SHP77 treated with DMSO at 0.1 percent for 48 hours (cell line): ENCODE measurements at regions not wholly inside any gene's neighbourhood (a gene's known extent, or its start where the extent isn't known, plus 50 kb on each side); places are given as distances from the start of the nearest gene placed in this dataset.

Source experiments
- DNase-seq: peaks from one replicate; lab custom pipeline; 2025; lab: John Stamatoyannopoulos, UW

DNA sequence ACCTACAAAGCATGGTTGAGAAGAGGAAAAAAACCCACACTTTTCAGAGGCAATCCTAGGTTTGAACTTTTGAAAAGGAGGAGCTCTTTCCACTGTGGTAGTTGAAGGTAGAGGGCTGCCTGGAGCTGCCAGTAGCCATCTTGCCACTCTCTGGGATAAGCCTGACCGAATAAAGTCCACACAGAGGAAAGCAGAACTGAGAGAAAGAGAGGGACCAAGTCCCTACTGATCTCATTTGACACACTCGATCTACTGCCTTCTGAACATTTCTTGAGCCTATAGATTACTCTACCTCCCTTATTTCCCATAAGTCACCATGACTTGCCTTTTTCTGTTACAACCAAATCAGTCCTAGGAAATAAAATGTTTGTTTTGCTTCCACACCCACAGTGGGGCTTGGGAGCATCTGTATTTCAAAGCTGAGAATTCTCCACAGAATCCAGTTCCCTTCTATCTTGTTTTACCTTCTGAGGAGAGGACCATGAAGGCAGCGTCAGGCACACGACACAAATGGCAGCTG lies 147.0 kb upstream of the PTPRK start:
- DNase-seq: no peak

DNA sequence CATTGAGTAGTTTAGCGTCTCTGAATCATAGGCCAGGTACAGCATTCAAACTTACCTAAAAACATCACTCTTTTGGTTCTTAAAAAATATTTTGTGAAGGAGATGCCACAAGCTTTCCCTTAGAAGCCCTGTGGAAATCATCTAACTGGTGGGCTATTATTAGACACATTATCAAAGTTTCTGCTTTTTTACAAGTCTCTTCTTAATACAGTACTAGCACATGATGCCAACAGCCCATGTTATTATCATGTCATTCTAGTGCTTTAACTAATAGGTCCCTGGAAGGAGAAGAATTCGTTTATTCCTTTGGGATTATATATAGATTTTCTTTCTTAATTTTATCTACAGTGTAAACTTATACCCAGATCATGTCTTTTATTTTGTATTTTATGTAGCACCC lies 146.0 kb upstream of the PTPRK start:
- no peak for DNase-seq

DNA sequence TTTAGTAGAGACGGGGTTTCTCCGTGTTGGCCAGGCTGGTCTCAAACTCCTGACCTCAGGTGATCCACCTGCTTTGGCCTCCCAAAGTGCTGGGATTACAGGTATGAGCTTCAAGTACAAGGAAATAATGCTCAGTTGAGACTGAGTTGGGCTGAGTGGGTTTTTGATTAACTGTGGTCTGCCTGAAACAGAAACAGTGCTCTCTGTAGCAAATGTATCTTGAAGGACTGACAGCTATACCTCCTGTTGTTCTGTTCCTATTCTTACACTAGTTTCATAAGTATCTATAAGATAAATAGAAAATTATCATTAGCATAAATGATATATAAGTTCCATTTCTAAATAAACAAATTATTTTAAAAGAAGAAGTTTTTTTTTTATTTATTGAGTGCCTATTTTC lies 142.8 kb upstream of the PTPRK start:
- DNase-seq: no peak

DNA sequence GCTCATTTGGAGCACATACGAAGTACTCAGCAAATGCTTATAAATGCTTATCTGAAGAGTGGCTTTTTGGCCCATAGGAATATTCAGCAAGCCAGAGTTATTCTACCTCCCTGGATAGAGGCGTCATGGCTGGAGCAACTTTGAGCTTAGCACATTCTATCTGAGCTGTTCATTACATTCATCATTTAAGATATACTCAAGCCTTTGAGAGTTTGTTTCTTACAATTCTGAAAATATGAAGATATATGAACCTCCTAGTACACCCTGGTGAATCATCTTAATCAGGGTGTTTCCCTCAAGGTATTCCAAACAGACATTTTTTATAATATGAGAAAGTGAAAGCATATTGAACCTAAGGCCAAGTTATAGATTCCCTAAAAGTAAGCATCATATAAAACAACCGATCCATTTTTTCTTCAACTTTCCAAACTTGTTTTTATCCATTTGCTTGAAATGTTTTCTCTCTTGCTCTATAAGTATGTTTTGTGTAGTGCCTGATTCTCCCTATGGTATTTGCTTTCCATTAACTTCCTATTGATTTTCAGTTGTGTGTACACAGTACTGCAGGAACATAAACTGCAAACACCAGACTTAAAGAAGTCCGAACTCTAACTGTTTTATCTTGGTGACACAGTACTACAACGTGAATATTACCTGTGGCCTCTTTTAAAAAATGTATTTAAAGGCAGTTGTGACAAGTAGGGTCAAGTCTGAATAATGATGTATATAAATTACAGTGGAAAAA lies 139.7 kb upstream of the PTPRK start:
- no peak for DNase-seq

DNA sequence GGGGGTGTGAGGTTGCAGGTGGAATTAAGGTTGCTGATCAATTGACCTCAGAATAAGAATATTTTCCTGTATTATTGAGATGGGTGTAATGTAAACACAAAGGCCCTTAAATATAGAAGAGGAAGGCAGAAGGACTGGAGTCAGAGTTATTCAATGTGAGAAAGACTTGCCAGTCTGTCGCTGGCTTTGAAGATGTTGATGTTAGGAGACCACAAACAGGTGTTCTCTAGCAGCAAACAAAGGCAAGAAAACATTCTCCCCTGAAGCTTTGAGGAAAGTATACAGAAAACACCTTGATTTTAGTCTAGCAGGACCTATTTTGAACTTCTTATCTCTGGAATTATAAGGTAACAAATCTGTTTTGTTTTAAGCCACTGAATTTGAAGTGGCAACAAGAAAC lies 138.9 kb upstream of the PTPRK start:
- DNase-seq: no peak

DNA sequence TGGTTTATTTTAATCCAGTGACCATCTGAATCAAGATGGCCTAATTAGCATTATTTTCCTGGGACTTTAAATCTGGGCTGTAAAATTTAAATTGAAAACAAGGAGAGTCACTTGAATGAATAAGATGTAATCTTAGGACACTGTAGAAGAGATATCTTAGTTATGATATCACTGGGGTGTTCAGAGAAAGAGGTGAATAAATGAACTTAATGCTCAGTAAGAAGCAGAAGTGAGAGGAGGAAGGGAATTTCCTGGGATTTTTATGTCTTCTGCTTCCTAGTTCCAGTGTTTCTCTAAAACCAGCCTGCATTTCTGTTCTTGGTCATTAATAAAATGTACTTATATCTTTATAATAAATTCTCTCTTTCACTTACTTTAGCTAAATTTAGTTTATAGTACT lies 136.8 kb upstream of the PTPRK start:
- no peak for DNase-seq

DNA sequence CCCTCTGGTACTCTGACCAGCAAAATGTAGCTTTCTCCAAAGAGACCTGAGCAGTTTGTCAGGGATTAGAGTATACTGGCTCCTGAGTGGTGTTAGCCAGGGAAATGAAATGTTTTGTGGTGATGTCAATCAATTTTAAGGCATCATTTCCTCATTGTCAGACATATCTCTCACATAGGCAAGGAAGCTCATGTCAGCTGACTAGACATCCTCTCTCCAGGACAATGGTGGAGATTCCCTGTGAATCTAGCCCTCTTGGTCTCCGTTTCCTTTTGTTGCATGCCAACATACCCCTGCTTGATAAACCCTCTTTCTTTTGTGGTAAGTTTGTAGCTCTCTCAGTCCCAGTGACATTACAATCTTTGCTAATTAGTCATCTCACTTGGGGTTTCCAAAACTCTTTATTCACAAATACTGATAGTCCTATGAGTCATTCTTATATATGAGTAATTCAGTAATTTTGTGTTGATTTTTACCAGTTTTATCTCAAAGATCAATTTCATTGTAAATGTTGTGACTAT lies 135.6 kb upstream of the PTPRK start:
- no peak for DNase-seq

DNA sequence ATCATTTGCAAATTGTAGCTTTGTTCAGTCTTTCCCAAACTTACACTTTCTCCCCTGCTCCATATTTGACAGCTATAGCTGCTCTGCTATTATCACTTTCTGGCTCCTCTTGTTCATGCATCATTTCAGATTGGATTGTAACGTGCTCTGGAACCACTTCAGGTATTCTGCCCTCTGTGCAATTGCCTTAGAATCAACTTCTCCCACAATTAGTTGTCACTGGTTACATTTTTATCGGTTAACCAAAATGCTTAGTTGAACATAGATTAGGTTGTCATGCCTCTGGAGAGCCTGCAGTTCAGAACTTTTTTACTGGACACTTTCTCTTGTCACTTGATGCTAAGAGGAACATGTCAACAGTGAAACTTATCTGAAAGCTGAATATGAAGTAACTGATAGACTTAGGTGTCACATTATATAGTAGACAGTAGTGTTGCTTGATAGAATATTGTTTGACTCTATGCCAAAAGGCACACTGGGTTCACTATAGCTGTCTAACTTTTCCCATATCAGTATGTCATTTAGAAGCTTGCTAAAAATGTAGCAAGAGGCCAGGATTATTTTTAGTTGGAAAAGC lies 127.7 kb upstream of the PTPRK start:
- no peak for DNase-seq

DNA sequence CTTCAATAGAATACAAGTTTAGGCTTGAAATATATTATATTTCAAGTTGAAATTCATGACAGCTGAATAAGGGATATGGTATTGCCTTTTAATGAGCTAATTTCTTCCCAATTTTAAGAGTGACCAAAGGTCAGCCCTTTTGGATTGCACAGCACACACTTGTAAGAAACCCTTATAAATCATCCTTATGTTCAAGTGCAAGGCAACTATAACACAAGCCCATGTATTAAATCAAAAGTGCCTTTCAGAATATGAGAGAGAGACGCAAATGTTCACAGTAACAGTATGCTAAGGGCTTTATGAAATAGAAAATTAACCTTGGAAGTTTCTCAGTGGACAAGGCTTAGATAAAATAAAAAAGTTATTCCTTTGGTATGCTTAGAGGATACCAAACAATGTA lies 121.7 kb upstream of the PTPRK start:
- DNase-seq: no peak

DNA sequence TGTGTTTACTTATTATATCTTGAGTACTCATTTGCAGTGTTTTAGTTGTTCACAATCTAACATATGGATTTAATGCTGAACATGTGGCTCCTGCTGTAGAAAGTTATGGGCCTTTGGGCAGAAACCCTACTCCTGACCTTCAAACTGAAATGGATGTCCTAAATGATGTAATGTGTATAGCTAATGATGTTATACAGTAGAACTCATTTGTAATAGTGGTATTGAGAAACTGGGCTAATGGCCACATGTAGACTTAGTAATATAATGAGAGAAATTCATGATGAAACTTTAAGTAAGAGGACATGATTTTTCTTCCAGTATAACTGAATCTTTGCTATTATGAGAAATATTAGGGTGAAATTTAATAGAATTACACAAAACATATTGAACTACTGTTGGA lies 121.3 kb upstream of the PTPRK start:
- DNase-seq: no peak

DNA sequence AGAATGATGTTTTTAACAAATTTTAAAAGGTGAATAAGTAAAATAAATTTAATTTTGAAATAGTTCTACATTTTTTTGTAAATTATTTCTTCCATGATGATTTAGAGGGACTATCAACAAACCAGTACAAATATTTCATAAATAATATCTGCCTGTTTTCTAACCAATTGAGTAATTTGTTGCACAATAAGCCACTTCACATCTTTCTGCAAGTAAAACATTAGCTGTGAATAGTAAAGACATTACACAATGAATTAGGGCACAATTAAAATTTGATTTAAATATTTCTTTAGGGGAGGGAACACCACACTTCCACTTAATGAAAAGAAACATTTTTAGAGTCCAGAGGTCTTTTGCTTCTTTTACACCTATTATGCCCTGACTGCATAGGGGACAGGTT lies 118.4 kb upstream of the PTPRK start:
- no peak for DNase-seq

DNA sequence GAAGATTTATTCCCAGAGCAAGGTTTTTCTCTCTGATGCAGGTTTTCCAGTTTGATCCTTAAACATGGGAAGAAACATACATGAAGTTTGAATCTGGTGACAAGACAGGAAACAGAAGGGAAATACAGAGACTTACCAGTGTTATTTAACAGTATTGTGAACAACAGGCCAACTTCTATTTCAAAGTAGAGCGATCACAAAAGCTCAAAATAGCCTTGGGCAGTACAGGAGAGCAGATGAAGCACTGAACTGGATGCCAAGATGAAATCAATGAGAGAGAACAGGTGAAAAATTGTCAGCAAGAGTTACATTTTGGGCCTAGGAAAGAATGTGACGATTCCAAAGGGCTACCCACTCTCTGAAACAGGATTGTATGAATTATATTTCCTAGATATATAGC lies 114.8 kb upstream of the PTPRK start:
- DNase-seq: no peak

DNA sequence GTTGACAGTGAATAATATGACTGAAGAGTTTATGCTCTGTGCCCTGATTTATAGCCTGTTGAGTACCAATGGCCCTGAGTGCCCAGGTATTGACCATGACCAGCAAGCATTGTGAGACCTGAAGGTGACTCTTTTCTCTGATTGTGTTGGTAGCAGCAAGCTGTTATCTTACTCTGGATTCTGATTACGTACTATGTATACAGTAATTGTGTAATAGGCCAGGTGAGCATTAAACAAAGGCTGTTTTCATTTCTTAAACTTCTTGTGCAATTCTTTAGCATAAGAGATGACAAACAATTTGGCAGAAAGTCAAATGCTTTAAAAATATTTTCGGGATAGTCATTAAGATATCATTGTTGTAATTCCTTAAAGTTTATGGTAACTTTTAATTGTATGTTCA lies 111.7 kb upstream of the PTPRK start:
- no peak for DNase-seq

DNA sequence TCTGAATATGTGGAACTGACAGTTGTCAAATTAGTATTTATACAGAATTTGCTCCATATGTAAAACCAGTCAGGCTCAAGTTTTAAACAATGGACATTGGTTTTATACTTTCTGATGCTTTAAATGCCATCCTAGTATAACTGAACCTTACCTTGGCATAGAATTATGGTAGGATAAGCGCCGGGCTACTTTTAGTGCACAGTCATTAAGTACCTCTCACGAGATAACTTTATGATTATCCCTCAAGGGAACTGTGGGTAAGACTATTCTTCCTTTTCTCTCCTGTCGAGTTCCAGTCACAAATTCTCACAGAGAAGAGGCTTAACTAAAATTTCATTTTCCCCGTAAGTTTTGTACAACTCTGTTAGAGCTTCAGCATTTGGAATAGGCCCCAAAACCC lies 110.6 kb upstream of the PTPRK start:
- no peak for DNase-seq

DNA sequence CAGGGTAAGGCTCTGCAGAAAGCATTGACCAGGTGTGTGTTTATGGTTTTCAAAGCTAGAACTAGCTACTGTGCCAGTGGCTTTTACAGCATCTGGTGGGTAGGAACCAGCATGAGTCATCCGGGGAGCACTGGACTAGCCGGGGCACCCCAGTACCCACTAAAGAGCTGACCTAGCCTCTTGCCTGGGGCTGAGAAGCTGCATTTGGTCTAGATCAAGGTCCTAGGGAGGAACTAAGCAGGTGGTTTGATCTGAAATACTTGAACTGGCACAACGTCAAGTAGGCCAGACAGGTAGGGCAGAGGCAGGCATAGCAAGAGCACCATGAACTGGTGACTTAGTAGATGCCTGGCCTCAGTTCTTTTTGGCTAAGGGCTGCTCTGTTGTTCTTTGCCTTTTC lies 109.8 kb upstream of the PTPRK start:
- no peak for DNase-seq

DNA sequence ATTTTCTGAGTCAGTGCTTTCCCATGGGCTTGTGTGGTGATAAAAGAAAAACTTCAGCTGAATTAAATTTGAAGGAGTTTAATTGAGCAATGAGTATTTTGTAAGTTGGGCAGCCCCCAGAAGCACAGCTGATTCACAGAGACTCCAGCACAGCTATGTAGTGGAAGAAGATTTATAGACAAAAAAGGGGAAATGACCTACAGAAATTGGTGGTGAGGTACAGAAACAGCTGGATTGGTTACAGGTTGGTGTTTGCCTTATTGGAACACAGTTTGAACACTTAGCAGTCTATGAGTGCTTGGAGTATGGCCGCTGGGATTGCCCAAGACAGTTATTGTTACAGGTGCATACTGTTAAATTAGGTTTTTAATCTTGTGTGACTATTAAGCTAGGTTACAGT lies 96.9 kb upstream of the PTPRK start:
- no peak for DNase-seq

DNA sequence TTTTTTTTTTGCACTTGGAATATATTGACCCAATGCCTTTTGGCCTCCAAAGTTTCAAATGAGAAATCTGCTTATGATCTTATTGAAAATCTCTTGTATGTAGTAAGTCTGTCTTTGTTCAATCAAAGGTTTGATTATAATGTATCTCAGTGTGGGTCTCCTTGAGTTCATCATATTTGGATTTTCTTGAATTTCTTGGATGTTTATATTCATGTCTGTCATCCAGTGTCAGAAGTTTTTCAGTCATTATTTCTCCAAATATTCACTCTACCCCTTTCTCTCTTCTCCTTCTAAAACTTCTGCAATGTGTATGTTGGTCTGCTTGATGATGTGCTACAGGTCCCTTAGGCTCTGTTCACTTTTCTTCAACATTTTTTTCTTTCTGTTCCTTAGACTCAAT lies 95.9 kb upstream of the PTPRK start:
- DNase-seq: no peak

DNA sequence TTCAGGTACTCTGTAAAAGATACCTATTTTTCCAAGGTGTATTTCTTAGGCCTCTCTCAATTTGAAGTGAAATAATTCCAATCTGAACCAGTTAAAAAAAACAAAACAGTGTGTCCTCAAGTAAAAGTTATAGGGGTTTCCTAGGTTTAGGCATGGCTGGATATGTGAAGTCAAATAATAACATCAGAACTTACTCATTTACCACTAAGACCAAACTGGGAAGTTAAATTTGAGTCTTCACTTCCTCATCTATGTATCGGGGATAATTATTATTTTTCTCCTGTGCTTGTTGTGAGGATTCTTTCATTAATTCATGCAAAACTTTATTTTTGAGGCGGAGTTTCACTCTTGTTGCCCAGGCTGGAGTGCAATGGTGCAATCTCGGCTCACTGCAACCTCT lies 86.2 kb upstream of the PTPRK start:
- DNase-seq: no peak

DNA sequence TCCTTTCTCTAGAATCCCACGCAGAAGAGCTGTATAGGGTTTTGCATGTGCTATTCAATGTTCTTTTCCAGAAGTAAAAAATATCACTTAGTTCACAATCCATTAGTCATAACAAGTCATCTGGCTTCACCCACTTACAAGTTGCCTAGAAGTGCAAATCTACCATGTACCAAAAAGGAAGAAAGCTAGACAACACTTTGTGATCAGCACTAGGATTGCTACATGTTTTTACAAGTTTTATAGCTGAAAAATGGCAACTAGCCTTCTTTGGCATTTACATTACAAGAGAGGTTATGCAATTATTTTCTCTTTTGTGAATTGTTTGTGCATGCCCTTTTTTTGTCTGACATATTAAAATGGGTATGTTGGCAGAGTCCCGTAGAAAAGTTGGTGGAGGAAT lies 85.6 kb upstream of the PTPRK start:
- no peak for DNase-seq

DNA sequence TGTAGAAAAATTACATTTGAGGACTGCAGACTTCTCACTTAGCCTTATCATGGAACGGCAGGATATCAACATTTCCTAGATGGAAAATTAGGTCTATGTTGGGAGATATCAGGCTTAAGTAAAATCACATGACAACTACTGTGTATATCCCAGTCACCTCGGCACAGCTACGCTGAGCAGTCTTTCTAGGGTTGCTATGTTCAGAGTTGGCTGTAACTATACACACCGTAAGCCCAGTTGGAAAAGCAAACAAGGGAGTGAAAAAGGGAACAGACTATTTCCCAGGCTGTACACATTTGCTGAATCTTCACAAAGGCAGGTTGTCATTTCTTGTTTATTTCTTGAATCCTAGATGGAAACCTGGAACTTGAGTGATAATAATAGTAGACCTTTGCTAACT lies 80.7 kb upstream of the PTPRK start:
- DNase-seq: no peak

DNA sequence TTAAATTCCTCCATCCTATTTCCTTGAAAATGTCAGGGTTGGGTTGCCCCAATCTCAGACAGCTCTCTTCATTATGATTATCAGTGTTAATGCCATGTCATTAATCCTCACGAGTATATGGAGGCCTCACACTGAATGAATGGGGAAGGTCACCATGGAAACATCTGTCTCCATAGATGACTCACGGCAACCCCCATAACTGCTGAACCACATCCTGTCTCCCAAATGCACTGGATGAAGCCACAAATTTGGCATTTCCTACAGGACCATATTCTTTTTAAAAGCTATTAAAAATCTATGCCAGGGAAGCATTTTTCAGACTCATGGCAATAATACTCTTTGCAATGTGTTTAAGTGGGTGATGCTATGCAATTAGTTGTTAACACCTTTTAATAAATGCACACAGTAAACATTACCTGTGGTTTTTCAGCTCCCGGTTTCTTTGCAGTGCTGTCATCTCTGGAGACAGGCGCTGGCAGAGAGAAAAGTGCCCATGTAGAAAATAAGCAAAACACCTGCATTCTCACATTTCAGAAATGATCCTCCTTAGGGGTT lies 80.1 kb upstream of the PTPRK start:
- DNase-seq: no peak

DNA sequence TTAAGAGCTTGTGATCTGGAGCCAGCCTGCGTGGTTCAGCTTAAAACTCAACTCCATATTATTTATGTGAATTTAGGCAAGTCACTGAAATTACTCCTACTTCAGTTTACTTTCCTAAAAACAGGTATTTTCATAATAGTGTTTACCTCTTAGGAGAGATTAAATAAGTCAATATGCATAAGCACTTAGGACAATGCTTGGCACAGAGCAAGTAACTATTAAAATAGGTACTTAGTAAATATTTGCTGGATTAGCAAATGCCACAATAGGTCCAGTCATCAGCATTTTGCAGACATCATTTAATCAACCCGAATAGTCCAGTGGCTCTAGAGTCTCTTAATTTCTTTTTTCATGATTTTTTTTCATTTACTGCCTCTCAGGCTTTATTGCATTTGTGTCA lies 78.6 kb upstream of the PTPRK start:
- no peak for DNase-seq

DNA sequence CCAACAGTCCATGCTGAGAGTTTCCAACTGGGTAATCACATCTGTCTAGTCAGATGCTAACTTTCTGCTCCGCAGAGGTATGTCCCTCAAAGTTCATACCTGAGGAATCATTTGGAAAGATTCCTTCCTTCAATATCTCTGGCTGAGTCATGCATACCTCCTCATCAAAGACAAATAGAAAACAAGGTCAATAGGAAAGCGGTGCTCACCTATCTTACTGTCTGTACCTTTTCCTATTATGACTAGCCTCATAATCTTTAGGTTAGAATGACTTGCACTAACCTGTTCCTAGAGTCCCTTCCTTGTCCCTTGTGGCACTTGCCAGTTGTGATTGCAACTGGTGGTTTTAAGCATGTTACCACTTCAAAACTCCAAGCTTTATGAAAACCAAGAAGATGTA lies 78.2 kb upstream of the PTPRK start:
- no peak for DNase-seq

DNA sequence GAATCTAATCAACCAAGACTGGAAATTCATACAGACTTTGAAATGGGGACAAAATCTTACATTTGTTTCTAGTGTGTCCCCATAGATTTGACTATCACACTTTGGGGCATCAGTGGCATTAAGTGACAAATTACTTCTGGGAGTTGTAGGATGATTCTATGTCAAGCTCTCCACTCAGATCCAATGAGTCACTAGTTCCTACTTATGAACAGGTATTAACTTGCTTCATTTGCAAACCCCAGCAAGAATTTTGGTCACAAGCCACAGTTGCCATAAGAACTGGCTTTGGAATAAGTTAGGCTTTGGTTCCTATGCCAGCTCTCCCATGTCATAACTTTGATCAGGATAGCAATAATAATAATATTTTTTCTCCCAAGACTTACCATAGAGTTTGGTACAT lies 77.6 kb upstream of the PTPRK start:
- no peak for DNase-seq
